ENCODE measurements at regions not wholly inside any gene's neighbourhood (a gene's known extent, or its start where the extent isn't known, plus 50 kb on each side); places are given as distances from the start of the nearest gene placed in this dataset.

DNA sequence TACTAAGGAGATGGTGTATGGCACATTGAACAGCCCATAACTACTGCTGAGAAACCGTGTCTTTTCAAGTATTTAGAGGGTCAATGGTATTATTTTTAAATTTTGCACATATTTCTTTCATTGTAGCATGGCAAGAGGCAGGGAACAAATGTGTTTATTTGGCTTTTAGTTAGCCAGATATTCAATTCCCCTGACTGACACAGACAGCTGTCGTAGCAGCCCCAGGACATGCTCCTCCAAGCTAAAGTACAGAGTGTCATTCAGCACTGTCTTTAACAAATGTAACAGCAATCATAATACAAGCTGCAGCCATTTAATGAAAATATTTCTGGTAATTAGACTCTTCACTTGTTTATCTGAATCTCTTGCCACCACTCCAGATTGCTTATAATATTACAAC lies 687.1 kb downstream of the KLHL13 start:
- peaks cover 0 to 3% (median 2%) of the 10 kb centered on the region in 3 experiments; a peak in 1 of 7 replicates for H3K36me3 Mint-ChIP-seq (ENCODE audit: insufficient read depth in 1 of 3, low read depth in 3 of 3)
- no peak for DNase-seq

More for the DNA sequence above, 687.1 kb downstream of the KLHL13 start:
- H3K27ac ChIP-seq (ENCODE audit: insufficient read length, low read depth, low read length): no peak overlapping the region
- WGBS (ENCODE audit: extremely low coverage, insufficient read length, low lambda C conversion rate): no CpG with 5 or more reads among the region's 2 CpGs
- no peak overlapping the region for H3K9ac ChIP-seq (ENCODE audit: extremely low read depth, insufficient read length, low read length)
- H2BK12ac ChIP-seq (ENCODE audit: insufficient read length, low read depth, low read length): no peak overlapping the region
- no peak overlapping the region for H3K14ac ChIP-seq (ENCODE audit: insufficient read depth, low read length)
- H4K20me1 ChIP-seq (ENCODE audit: control insufficient read depth, insufficient read depth, insufficient read length): no peaks in the 10 kb centered on the region
- H3K23ac ChIP-seq (ENCODE audit: insufficient read length, low read depth, low read length): no peak overlapping the region
- no peak overlapping the region for H3K4me2 ChIP-seq (ENCODE audit: insufficient read depth, insufficient read length, low read length)
- peaks cover 2% of the 10 kb centered on the region; the same call in 1 of the 2 replicates for H3K27me3 Mint-ChIP-seq (ENCODE audit: low read depth)
- H3K9me3 Mint-ChIP-seq: peaks cover 8 to 11% of the 10 kb centered on the region in 2 experiments; a peak in 4 of 5 replicates
- no peak overlapping the region for H2BK20ac ChIP-seq (ENCODE audit: low read depth, low read length, poor library complexity, severe bottlenecking)
- H3K9me3 ChIP-seq (ENCODE audit: control insufficient read depth, low read depth, low read length): no peaks in the 10 kb centered on the region
- no peaks in the 10 kb centered on the region for H3K4me1 ChIP-seq (ENCODE audit: insufficient read depth, low read length)
- no peak overlapping the region for H4K8ac ChIP-seq (replicated peaks; ENCODE audit: insufficient read length, low read depth, low read length)
- H4K5ac ChIP-seq (ENCODE audit: insufficient read length, low read depth, low read length): no peak overlapping the region
- no peak overlapping the region for H3T11ph ChIP-seq (ENCODE audit: low read length)
- H2BK5ac ChIP-seq (ENCODE audit: insufficient read length, low read length): no peak overlapping the region
- H3K79me2 ChIP-seq (ENCODE audit: insufficient read depth, low read length): no peaks in the 10 kb centered on the region
- TF ChIP-seq CTCF (conservative IDR thresholded peaks at IDR 0.05): no peak
- no peaks in the 10 kb centered on the region for H3K4me1 Mint-ChIP-seq
- no peaks in the 10 kb centered on the region for H3K23me2 ChIP-seq (ENCODE audit: insufficient read length, low read depth, low read length, poor library complexity, severe bottlenecking)
- no peak overlapping the region for H2AFZ ChIP-seq (ENCODE audit: low read length)
- no peaks in the 10 kb centered on the region for H3K79me1 ChIP-seq (ENCODE audit: insufficient read depth, low read depth, low read length, poor library complexity, severe bottlenecking)
- no peak overlapping the region for H3K4ac ChIP-seq (ENCODE audit: low read depth, low read length)
- no peak overlapping the region for H2AK5ac ChIP-seq (ENCODE audit: insufficient read length, low read length)
- H3K4me3 Mint-ChIP-seq: no peak overlapping the region
- no peak overlapping the region for H3K27ac Mint-ChIP-seq
- no peaks in the 10 kb centered on the region for H3K27me3 ChIP-seq (ENCODE audit: insufficient read depth, low read length)
- no peak overlapping the region for H3K18ac ChIP-seq (ENCODE audit: insufficient read length, low read depth, low read length)
- no peak overlapping the region for H2BK120ac ChIP-seq (ENCODE audit: low read depth, low read length, poor library complexity, severe bottlenecking)
- no peak overlapping the region for H4K91ac ChIP-seq (ENCODE audit: insufficient read length, low read depth, low read length)
- no peak overlapping the region for H3K56ac ChIP-seq (ENCODE audit: insufficient read length, low read depth, low read length)
- H2BK15ac ChIP-seq (ENCODE audit: low read depth, low read length): no peak overlapping the region
